RKO (cell line): ENCODE measurements at regions not wholly inside any gene's neighbourhood (a gene's known extent, or its start where the extent isn't known, plus 50 kb on each side); places are given as distances from the start of the nearest gene placed in this dataset.
"Not testable (repeated sequence)": the region's sequence is repeated elsewhere in the genome, so short reads cannot be mapped to it uniquely, and the experiment has no call there.

Experiments
- DNase-seq: peaks from one replicate; pipeline ENCODE4 v3.0.0-alpha.2; 2016; ENCODE audit warnings: low spot score

DNA sequence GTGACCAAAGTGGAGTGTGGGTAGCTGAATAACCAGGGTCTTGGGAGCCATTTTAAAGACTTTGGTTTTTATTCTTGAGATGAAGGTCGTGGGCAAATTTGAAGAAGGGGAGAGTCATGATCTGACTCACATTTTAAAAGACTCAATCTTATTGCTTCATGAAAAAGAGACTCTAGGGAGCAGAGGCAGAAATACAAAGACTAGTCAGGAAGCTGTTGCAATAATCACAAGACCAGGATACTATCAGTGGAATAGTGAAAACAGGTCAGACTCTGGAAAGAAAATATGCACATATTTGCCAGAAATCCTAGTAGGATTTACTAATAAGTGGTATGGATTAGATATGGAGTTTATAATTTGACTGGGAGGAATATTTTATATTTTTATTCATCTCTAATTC, 448.4 kb downstream of the RAPGEF2 start:
- no peak for DNase-seq

DNA sequence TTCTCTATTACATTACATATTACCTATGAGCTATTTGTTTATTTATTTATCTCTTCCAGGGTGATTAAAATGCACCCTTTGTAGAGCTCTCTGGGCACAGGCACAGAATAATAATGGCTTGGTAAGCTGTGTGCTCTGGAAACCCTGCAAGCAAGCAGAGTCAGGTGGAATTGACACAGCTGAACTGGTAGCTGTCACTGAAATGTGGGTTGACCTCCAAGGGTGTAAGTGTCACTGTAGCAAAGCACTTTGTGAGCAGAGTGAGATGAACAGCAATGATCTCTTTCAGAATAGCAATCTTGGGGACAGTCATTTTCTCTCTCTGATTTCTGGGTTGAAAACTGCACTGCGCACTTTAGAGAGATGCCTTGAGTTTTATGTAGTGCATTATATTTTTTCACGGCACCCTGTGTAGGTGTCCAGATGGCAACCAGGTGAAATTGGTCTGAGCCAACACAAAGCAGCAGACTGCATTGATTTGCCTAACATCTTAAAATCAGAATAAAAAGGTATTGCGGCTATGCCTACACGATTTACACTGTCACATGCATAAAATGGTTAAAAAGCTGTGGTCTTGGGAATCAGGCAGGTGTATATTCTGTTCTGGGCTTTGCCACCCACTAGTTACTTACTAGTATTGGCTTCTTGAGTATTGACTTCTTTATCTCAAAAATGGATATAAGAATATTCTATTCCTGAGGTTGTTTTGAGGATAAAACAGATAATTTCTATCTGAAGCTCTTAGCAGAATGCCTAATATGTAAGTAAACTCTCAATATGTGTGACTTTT, 450.3 kb downstream of the RAPGEF2 start:
- no peak for DNase-seq

DNA sequence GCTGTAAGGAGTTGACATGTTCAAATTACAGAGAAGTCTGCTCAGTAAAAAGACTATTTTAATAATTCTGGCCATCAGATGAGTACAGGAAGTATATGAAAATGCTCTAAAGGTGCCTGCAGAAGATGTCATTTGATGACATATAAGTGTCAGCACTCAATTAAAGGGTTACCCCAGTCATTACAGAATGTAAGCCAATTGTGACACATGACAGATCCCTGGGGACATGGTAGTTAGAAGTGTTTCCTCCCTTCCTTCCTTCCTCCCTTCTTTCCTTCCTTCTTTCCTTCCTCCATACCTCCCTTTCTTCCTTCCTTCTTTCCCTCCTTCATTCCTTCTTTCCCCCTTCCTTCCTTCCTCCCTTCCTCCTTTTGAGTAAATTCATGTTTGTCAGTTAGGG, 453.0 kb downstream of the RAPGEF2 start:
- no peak for DNase-seq

DNA sequence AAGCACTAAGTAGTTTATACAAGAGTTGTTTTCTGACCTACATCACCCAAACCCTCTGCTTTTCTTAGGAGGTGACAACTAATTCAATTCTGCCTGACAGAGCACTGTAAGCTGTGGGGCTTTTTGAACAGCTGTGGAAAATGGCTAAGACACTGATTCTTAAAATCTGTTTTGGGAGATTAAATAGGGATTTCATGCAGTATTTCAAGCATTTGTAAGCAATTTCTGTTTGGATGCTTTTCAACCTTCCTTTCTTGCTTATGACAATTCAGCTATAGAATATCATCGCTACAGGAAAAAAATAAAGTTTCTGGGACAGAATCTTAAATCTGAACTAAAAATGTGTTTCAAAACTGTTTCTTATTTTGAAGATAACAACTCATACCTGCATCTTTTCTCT, 459.5 kb downstream of the RAPGEF2 start:
- DNase-seq = no peak

DNA sequence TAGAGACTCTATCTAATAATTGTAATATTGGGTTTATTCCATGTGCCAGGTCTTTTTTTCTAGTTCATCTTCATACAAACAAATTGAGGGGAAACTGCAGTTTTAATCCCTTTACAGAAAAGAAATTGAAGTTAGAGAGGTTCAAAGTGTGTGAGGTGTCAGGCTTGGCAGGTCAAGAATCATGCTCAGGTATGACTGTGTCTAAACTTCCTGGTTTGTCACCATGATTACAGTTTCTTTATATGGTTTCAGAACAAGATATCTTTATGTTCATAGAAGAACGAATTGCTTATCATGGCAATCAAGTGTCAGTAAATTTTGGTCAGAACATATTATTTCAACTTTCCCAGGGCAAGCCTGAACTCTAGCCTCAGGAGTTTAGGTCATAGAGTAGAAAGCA, 460.4 kb downstream of the RAPGEF2 start:
- DNase-seq = no peak

DNA sequence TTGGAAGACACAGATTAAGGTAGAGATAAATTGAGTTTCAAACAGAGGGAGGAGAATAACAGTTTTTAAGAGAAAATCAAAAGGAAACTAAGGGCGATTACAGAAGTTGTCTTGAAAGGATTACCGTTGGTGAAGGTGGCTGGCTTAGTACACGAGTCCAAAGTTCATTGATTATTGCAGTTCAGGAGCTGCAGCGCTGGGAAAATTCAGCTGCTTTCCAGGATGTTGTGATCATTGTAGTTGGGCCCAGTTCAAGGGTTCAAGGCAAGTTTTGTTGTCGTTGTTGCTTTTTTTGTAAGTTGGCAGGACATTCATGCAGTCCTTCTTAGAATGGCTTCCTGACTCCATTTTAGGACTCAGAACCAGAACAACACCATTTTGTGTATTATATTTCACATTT, 461.7 kb downstream of the RAPGEF2 start:
- DNase-seq = no peak

DNA sequence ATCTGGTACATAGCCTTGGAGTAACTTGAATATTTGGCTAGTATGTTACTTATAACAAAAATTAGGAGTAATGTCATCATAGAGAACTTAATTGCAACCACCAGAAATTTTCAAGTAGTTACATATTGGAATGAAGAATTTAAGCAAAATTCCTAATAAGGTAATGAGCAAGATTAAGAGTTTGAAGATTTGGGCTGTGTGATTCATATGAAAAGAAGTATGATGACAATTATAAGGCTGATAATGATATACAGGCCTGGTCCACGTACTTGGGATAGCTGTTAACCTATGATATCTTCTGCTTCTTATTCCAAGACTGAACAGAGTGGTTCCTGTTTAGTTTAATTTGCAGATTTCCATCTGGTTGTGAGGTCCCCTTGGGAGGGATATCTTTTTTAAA, 463.9 kb downstream of the RAPGEF2 start:
- no peak for DNase-seq

DNA sequence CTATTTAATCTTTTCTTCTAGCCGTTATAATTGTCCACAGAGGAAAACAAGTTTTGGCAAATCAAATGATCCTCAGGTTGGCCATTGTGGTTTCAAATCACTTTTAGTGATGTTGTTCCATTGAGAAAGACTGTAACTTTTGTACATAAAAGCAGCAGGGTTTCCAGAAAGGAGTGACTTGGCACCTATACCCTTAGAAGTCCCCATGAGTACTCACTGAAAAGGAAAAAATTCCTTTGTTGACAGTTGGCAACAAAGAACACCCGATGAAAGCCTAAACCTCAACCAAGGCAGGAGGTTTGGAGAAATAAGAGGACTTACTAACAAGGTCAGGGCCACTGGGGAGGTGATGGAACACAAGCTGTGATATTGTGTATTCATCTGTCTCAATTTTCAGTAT, 474.4 kb downstream of the RAPGEF2 start:
- DNase-seq = no peak

DNA sequence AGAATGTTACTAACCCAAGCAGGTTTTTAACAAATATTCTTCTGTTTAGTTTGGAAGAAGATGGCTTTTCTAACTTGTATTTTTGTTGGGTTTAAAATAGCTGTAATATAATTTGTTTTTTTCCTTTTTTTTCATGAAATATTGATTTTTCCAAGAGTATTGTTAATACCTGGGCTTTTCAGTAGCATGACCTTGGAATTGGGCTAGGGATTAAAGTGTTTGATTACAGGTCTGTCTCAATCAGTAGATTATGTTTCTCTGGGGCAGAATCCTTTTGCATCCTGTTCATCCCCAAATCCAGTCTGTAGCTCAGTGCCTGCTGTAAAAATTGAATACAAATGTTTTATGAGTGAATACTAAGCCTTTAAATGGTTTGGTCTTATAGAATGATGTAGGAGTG, 479.8 kb downstream of the RAPGEF2 start:
- DNase-seq = no peak

DNA sequence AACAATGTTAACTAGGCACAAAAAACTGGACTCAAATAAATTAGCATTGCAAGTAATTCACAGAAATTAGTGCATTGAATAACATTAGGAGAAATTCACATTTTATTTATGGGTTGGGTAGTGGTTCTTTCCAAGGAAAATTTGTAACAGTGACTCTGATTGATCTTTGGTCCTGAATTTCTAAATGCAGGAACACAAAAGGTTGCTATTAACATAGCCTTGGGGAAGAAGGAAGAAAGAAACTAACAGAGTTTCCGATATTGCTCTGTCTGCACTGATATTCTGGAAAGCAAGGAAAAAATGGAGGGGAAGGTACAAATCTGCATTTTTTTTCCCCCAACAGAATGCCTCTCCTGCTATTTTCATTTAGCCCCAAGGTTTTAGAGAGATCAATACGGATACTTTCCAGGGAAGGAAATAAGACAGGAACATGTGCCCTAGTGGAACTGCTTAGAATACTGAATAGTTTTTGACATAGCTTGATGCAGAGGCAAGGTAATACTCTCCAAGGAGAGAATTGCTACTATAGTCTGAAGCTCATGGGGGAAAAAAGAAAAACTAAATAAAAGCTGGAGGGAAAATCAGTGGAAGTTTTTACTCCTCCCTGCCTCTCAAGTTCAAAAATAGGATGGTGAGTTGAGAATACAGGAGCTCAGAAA, 490.1 kb downstream of the RAPGEF2 start:
- no peak for DNase-seq

DNA sequence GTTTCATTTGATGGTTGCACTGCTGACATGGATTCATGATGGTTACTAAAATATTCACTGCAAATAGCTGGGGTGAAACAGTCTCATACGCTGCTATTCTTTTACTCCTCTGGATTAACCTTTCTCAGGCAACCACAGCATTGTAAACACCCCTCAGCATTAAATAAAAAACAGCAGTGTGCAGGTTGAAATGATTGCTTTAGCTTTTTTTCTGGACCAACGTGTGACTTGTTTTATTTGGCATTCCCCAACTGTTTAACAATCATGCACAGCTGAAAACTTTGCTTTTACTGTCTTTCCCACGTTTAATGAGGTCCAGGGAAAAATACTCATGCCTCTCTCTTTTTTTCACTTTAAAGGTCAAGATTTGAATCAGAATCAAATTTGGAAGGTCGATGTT, 490.8 kb downstream of the RAPGEF2 start:
- DNase-seq = no peak

DNA sequence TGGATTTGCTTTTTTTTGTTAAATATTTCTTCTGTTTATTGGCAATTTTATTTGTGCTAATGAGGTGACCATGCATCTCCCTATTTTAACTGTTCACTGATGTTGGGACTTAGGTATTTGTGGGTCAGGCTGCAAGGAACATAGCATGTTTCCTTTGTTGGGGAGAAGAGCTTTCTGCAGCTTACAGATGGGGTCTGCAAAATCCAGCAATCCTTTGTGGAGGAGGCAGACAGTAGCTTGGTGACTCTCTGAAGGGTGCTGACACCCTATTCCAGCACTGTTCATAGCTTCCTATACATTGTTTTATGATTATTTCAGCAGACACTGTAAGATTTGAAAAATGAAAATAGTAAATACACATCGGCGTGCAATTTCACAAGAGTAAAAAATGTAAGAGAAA, 491.7 kb downstream of the RAPGEF2 start:
- DNase-seq = no peak

DNA sequence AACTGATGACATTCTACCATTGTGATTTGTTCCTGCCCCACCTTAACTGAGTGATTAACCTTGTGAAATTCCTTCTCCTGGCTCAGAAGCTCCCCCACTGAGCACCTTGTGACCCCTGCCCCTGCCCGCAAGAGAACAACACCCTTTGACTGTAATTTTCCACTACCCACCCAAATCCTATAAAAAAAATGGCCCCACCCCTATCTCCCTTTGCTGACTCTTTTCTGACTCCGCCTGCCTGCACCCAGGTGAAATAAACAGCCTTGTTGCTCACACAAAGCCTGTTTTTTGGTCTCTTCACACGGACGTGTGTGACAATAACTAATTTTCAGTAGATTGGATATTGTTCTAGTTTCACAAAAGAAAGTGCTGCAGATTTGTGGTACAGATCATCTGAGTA, 492.2 kb downstream of the RAPGEF2 start:
- DNase-seq = not testable (repeated sequence)

DNA sequence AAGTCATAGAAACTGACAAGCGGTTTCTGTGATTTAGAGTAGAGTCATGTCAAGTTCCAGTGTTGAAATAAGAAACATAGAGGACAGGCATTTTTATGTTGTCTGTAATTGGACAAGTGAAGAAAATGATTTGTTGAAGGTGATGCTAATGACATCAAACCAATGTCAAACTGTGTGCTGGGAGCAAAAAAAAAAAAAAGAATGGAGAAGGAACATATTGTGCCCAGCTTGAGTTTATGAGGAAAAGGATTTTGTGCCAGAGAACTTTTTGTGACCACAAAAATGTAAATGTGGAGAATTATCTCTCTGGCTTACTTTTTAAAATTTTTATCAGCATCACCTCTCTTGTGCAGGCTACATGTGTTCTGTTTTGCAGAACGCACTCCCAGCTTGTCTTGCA, 495.7 kb downstream of the RAPGEF2 start:
- no peak for DNase-seq

DNA sequence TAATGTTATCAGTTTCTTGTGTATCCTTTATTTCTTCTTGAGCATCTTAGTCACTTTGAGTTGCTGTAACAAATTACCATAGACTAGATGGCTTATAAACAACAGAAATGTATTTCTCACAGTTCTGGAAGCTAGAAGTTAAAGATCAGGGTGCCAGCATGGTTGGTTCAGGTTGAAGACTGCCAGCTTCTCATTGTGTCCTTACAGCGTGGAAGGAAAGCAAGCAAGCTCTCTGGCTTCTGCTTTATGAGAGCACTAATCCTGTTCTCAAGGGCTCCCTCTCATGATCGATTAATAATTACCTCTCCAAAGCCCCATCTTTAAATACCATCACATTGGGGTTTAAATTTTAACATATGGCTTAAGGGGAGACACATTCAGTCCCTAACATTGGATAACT, 497.2 kb downstream of the RAPGEF2 start:
- DNase-seq = no peak

DNA sequence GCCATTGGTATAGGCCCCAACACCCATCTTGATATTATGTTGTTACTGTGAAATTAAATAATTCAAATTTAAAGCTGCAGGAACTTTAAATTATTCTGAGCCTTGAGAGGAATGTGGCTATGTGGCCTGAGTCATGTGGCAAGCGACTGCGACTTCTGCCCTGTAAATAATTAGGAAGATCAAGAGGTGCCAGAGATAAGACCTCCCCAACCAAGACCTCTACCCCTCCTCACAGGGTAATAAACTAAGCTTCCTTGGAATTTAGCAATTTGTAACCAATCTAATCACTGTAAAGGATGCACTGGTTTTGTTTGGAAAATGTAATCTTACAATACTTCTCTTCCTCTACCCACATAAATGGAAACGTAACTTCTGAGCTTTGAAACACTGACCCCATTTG, 501.9 kb downstream of the RAPGEF2 start:
- no peak for DNase-seq

DNA sequence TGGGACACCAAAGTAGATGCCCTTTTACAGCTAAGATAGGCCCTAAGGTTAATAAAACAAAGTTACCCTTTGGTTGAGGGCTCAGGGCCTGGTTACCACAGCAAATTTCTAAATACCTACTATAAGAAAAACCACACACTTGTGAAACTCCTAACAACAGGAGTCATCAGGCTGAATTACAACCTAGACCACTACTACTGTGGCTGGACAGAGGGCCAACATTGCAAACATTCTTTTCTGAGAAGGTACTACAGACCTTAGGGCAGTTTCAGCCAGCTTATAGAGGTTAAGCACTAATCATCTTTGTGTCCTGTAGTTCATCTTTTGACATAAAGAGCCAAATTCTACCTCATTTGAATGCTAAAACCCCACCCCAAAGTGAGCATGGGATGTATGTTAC, 504.0 kb downstream of the RAPGEF2 start:
- DNase-seq = no peak

DNA sequence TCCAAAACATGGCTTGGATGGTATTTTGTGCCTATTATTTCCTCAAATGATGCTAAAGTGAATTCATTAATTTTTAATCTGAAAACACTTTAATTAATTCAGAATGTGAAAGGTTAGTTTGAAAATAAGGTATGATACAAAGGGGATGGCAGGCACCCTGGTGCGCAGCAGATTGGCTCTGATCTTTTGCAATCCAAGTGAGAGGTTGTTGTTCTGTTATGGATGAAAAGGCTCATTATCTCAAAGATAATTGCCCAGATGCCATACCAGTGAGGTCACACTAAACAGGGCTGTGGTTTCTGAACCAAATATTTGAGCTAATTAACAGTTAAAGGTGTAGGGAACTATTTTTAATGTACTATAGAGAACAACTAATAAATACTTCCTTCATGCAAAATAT, 504.9 kb downstream of the RAPGEF2 start:
- DNase-seq = no peak

DNA sequence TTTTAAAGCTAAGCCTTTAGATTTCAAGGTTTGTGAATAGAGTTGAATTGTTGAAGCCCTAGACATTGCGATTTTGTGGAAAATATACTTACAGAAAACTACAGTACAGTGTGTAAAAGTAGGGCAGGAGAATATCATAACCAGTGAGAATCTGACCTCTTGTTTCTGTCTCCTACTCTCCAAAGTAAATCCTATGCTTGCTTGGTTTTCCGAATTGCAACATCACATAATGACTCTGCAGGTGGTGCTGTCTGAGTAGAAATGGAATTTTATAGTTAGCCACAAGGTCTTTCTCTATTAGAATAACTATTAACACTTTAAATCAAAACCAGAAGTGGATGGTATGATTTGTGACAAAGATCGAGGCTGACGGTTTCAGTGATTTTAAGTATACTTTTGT, 505.6 kb downstream of the RAPGEF2 start:
- DNase-seq = no peak

DNA sequence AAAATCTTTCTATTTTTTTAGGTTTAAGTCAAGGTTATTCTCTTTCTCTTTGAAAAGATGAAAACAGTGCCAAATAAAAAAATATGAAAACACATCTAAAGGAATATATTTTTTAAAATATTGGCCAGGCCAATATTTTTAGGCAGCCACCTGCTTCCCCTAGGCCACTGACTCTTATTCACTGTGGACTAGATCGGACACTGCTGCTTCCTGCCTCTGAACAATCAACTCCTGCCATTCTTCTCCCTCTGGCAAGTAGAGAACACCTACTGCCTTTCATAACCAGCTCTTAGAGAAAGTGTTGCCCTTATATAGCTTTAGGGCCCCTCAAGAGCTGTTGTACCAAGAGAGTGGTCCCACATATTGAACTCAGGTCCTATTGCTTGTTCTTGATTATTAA, 529.2 kb downstream of the RAPGEF2 start:
- DNase-seq = no peak

DNA sequence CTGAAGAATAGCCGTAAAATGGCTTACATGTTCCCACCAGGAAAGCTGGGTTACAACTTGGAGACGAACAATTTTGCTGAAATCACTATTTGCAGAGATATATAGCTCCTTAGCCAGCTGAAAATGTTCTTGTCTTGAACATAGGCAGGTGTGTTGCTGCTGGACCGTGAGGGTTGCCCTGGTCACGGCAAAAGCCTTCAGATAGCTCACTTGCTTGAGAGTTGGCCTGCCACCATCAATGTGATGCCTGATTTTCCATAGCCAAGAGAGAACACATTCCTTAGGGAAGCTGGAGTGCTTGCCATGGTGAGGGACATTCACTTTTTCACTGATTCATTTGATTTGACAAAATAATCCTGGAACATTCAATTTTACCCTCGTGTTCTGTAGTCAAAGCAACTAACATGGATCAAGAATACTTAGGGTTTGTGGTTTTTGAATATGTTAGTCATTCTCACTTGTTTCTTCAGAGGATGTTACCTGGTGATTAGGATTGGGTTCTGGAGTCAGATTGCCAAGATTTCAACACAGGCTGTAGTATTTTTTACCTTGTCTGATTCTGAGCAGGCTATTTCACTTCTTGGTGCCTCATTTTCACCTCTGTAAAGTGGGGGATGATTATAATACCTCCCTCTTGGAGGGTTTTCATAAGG, 536.9 kb downstream of the RAPGEF2 start:
- DNase-seq = no peak

DNA sequence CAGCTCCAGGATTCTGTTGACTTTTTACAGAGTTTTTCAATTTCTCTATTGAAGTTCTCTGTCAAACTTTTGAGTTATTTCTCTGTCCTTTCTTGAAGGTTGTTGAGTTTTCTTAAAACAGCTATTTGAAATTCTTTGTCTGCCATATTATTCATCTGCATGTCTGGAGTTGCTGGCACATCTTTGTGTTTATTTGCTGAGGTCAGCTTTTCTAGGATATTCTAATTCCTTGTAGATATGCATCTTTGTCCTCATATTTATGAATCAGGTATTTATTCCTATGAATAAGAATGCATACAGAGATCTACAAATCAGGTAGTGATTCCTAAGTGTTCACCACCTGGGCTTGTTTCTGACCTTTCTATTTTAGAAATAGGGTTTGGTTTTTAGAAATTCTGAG, 546.4 kb downstream of the RAPGEF2 start:
- DNase-seq = no peak

DNA sequence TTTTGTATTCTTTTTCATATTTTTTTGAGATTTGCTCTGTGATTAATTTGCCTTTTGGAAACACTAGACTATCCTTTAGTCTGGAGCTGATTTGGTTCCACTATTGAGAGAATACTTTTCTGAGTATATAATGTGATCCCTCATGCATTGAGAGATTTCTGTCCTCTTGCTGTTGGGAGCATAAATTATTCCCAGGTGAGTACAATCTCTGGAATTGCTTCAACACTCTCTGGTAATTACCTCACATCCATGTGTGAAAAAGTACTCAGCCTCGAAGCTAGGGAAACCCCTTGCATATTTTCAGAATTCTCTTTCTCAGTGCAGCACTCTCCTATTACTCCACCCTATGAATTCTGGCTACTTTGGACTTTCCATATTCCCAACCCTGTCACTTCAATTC, 550.0 kb downstream of the RAPGEF2 start:
- DNase-seq = no peak

DNA sequence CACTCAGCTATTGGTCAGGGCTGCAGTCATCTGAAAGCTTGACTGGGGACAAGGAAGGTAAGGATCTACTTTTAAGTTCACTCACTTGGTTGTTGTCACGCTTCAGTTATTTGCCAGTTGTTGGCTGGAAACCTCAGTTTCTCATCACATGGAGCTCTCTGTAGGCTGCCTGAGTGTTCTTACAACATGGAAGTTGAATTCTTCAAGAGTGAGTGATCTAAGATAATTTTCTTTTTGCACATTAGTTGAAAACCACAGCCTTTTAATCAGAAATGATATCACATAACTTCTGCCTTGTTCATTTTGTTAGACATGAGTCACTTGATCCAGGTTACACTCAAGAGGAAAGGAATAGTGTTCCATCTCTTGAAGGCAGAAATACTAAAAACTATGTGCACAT, 552.7 kb downstream of the RAPGEF2 start:
- peak; percentile 41 for DNase-seq
